ENCODE measurements at regions not wholly inside any gene's neighbourhood (a gene's known extent, or its start where the extent isn't known, plus 50 kb on each side); places are given as distances from the start of the nearest gene placed in this dataset.
A peak's percentile ranks its signal among the peaks of the same experiment; 100 is the strongest.

DNA sequence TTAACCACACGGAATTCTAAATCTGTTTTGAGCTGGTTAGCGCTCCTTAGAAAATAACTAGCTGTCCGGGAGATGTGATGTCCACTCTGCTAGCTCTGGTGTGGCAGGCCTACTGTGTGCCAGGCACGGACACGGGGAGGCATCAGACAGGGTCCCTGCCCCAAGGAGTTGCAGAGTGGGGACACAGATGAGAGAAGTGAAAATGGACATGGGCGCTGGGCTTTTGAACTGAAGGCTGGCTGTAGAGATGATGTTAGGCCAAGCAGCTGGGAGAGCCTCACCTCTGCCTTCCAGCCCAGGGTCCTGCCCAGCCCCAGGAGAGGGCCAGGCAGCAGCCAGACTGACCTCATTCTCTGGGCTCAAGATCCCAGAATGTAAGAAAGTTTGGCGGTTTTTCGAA is 368.6 kb downstream of the CTTN start:
- H3K36me3 ChIP-seq (ENCODE audit: insufficient read depth, low read length) = no peaks in the 10 kb centered on the region
- TF ChIP-seq CTCF (IDR thresholded peaks at IDR 0.05; ENCODE audit: extremely low read depth, low read depth, low read length) = no peak
- no peak overlapping the region for H3K4me2 ChIP-seq (ENCODE audit: insufficient read depth, low read length)
- no peaks in the 10 kb centered on the region for H3K27me3 ChIP-seq (ENCODE audit: insufficient read depth, low read length)
- H3K4me1 ChIP-seq (ENCODE audit: insufficient read depth, low read length) = no peaks in the 10 kb centered on the region
- no peaks in the 10 kb centered on the region for H3K9me3 ChIP-seq (ENCODE audit: low read depth, low read length)
- no peak overlapping the region for H3K4me3 ChIP-seq (ENCODE audit: insufficient read depth, low read length)
- DNase-seq (ENCODE audit: insufficient read length, low spot score, missing footprints) = peak; percentile 44
- no peak overlapping the region for H2AFZ ChIP-seq (ENCODE audit: low read length)
- H4K20me1 ChIP-seq (ENCODE audit: insufficient read depth, low read length) = peaks cover 3% of the 10 kb centered on the region
- H3K27ac ChIP-seq (ENCODE audit: low read depth, low read length) = no peak overlapping the region
- no peaks in the 10 kb centered on the region for H3K79me2 ChIP-seq (ENCODE audit: insufficient read depth, low read length)

GRCh38 chr11:70768346-70769095 is 370.2 kb downstream of the CTTN start:
- Histone ChIP-seq H4K20me1 (ENCODE audit: insufficient read depth, low read length) (no peaks in the 10 kb centered on the region), H3K79me2 (ENCODE audit: insufficient read depth, low read length) (no peaks in the 10 kb centered on the region), H3K36me3 (ENCODE audit: insufficient read depth, low read length) (no peaks in the 10 kb centered on the region), H3K4me1 (ENCODE audit: insufficient read depth, low read length) (no peaks in the 10 kb centered on the region), H3K9me3 (ENCODE audit: low read depth, low read length) (no peaks in the 10 kb centered on the region), H3K27ac (ENCODE audit: low read depth, low read length) (no peak overlapping the region), H2AFZ (ENCODE audit: low read length) (no peak overlapping the region), H3K4me3 (ENCODE audit: insufficient read depth, low read length) (no peak overlapping the region), H3K4me2 (ENCODE audit: insufficient read depth, low read length) (no peak overlapping the region), H3K27me3 (ENCODE audit: insufficient read depth, low read length) (no peaks in the 10 kb centered on the region)
- TF ChIP-seq CTCF (IDR thresholded peaks at IDR 0.05; ENCODE audit: extremely low read depth, low read depth, low read length) = no peak
- peak; percentile 5 for DNase-seq (ENCODE audit: insufficient read length, low spot score, missing footprints)

GRCh38 chr11:70769106-70769505 is 370.8 kb downstream of the CTTN start:
- no peaks in the 10 kb centered on the region for H4K20me1 ChIP-seq (ENCODE audit: insufficient read depth, low read length)
- no peak for TF ChIP-seq CTCF (IDR thresholded peaks at IDR 0.05; ENCODE audit: extremely low read depth, low read depth, low read length)
- no peaks in the 10 kb centered on the region for H3K36me3 ChIP-seq (ENCODE audit: insufficient read depth, low read length)
- no peaks in the 10 kb centered on the region for H3K27me3 ChIP-seq (ENCODE audit: insufficient read depth, low read length)
- H3K4me3 ChIP-seq (ENCODE audit: insufficient read depth, low read length) = no peak overlapping the region
- H3K4me1 ChIP-seq (ENCODE audit: insufficient read depth, low read length) = no peaks in the 10 kb centered on the region
- H3K9me3 ChIP-seq (ENCODE audit: low read depth, low read length) = no peaks in the 10 kb centered on the region
- H2AFZ ChIP-seq (ENCODE audit: low read length) = no peak overlapping the region
- H3K27ac ChIP-seq (ENCODE audit: low read depth, low read length) = no peak overlapping the region
- no peaks in the 10 kb centered on the region for H3K79me2 ChIP-seq (ENCODE audit: insufficient read depth, low read length)
- peak; percentile 35 for DNase-seq (ENCODE audit: insufficient read length, low spot score, missing footprints)
- H3K4me2 ChIP-seq (ENCODE audit: insufficient read depth, low read length) = no peak overlapping the region

DNA sequence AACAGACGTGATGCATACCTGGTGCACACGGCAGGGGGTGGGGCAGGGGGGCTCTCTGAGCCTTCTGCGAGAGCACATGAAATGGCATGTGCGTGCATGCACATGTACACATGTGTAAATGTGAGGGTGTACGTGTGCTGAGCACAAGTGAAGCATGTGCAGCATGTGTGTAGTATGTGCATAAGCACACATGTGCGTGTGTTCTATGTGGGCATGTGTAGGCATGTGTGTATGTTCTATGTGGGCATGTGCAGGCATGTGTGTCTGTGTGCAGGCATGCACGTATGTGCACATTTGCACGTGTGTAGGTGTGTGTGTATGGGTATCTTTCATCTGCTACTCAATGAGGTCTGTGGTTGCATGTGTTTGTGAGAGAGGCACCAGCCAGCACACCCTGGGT is 371.2 kb downstream of the CTTN start:
- no peak for TF ChIP-seq CTCF (IDR thresholded peaks at IDR 0.05; ENCODE audit: extremely low read depth, low read depth, low read length)
- no peaks in the 10 kb centered on the region for H3K9me3 ChIP-seq (ENCODE audit: low read depth, low read length)
- H3K27me3 ChIP-seq (ENCODE audit: insufficient read depth, low read length) = no peaks in the 10 kb centered on the region
- DNase-seq (ENCODE audit: insufficient read length, low spot score, missing footprints) = peak; percentile 14
- no peaks in the 10 kb centered on the region for H3K4me1 ChIP-seq (ENCODE audit: insufficient read depth, low read length)
- no peak overlapping the region for H2AFZ ChIP-seq (ENCODE audit: low read length)
- H3K79me2 ChIP-seq (ENCODE audit: insufficient read depth, low read length) = no peaks in the 10 kb centered on the region
- no peak overlapping the region for H3K27ac ChIP-seq (ENCODE audit: low read depth, low read length)
- no peaks in the 10 kb centered on the region for H4K20me1 ChIP-seq (ENCODE audit: insufficient read depth, low read length)
- no peak overlapping the region for H3K4me3 ChIP-seq (ENCODE audit: insufficient read depth, low read length)
- no peak overlapping the region for H3K4me2 ChIP-seq (ENCODE audit: insufficient read depth, low read length)
- H3K36me3 ChIP-seq (ENCODE audit: insufficient read depth, low read length) = no peaks in the 10 kb centered on the region

All from osteoblast (primary cell).